ENCODE measurements at regions not wholly inside any gene's neighbourhood (a gene's known extent, or its start where the extent isn't known, plus 50 kb on each side); places are given as distances from the start of the nearest gene placed in this dataset.

GRCh38 chr13:48844676-48845075 is 131.0 kb upstream of the FNDC3A start:
- TF ChIP-seq EZH2phosphoT487 (IDR thresholded peaks at IDR 0.05; ENCODE audit: unreplicated experiment) (no peak), CTCF (conservative IDR thresholded peaks at IDR 0.05; ENCODE audit: low read depth in 2 of 2) (no peak), POLR2AphosphoS5 (IDR thresholded peaks at IDR 0.05; ENCODE audit: low read depth) (no peak), JUNB (IDR thresholded peaks at IDR 0.05; ENCODE audit: unreplicated experiment) (no peak), EZH2 (IDR thresholded peaks at IDR 0.05; ENCODE audit: low read depth, unreplicated experiment) (no peak), REST (IDR thresholded peaks at IDR 0.05; ENCODE audit: unreplicated experiment) (no peak)
